Head of caudate nucleus (tissue), 42 donors: ENCODE measurements at regions not wholly inside any gene's neighbourhood (a gene's known extent, or its start where the extent isn't known, plus 50 kb on each side); places are given as distances from the start of the nearest gene placed in this dataset.

Experiments
- DNase-seq, 42 donors: peaks; one replicate each; pipeline versions ENCODE4 v3.0.0 to v3.0.0-alpha.2; 2020 to 2021; ENCODE audit warnings: mixed read lengths in 7 of 42
- intact Hi-C: fragments of 100-400 bp; cut with DNase I; formaldehyde crosslinking; loops from one replicate; pipeline ENCODE4 v1.15.0; 2022

DNA sequence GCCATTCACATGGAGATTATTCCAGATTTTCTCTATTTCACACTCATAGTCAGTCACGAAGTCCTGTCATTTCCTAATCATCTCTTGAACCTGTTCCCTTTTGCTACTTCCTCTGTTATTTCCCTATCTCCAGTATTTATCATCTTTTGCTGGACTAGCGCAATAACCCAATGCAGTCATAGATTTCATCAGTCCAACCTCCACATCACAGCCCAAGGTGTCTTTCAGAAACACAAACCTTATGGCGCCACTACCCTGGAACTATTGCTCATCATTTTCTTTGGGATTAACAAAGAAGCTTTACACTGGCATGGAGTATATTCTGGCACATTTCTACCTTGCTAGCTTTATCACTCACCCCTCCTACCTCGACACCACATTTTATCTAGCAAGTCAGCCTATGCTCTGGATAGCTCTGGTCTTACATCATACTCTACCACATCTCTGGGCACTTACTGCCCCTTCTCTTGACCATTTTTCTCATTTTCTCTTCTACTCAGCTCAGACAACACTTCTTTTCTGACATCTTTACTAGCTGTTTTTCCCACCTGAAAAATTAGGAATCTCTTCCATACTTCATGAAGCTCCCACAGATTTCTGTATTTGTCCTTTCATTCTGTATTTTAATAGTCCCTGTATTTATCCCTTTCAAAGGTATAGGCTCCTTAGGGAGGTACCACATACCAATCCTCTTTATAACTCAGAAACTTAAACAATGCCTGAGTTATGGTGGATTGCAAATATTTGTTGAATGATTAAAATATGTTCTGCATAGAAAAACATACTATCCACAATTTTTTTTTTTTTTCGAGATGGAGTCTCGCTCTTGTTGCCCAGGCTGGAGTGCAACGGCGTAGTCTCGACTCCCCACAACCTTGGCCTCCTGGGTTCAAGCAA is 534.7 kb downstream of the KLF12 start:
- intact Hi-C loops: no loop called here

DNA sequence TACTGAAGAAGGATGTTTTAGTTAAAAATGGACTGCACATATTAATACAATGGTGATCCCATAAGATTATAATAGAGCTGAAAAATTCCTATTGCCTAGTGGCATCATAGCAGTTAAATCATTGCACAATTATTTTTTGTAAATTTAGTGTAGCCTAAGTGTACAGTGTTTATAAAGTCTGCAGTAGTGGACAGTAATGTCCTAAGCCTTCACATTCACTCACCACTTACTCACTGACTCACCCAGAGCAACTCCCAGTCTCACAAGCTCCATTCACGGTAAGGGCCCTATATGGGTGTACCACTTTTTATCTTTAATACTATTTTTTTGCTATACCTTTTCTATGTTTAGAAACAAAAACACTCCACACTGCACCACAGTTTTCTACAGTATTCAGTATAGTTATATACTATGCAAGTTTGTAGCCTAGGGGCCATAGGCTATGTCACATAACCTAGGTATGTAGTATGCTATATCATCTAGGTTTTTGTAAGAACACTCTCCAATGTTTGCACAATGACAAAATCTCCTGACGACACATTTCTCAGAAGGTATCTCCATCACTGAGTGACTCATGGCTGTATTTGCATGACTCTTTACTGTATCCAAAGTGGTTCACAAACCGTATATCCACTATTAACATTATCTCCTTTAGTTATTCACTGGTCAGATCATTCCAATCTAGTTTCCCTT is 536.0 kb downstream of the KLF12 start:
- no peak for DNase-seq
- intact Hi-C loops: no loop called here

More for the DNA sequence above, 534.7 kb downstream of the KLF12 start:
- DNase-seq: no peak

DNA sequence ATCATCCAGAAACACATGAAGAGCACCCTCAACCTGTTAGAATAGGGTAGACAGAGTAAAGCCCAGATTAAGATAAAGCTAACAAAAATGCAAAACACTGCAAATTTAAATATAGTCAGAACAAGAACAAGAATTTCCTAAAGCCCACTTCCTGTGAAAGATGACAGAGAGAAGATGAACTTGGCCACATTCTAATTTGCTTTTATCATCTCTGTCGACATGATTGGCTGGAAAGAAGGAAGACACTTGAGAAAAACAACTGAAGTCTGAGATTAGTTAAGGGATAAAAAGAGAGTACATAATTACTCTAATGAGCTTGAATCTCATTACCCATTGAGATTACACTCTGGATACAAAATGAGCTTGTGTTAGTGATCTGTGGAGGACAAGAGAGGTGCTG is 537.6 kb downstream of the KLF5 start:
- intact Hi-C loops: no loop called here
- DNase-seq: no peak

DNA sequence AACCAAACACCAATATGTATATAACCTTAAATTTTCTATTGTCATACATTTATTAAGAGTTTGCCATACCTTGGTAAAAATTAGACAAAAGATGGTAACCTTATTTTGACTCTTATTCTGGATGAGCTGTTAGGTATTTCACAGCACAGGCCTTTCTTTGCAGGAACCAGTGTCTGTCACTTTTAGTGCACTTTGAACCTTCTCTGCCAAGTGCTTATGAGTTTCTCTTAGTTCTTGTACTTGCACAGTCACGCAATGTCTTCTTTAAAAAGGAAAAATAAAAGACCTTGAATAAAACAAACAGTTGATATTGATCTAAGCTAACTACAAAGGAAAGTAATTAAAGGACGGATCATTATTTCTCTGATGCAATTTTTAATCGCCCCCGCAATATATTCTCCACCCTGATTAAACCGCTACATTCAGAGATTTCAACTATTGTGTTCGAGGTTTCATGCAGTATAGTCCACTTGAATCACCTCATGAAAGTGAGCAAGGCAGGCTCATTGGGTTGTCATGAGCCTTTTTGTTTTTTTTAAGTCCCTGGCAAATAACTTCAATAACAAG is 534.5 kb downstream of the KLF5 start:
- intact Hi-C loops: no loop called here
- DNase-seq: no peak

- DNase-seq: no peak
- intact Hi-C loops: no loop called here
Measured at GRCh38 chr13:73591861-73592260, 533.1 kb downstream of the KLF5 start.

GRCh38 chr13:73590795-73591194 is 532.0 kb downstream of the KLF5 start:
- intact Hi-C loops: no loop called here
- no peak for DNase-seq

GRCh38 chr13:73585236-73585635 is 526.4 kb downstream of the KLF5 start:
- intact Hi-C loops: no loop called here

DNA sequence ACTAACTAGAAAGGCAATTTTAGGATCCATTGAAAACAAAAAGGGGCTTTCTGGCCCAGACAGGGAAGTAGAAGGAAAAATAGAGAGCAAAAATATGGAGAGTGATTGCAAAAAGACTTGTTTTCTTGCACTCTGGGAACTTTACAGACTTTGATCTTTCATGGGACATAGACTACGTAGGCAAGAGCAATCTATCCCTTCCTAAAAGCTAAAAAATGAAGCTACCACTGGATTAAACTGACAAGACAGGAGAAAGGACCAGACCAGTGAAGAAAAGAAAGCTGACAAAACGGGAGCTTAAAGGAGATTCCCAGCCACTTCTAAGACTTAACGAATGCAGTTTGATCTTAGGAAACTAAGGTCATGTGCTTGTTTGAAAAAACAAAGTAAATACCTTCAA is 524.5 kb downstream of the KLF5 start:
- intact Hi-C loops: no loop called here
- no peak for DNase-seq

More at GRCh38 chr13:73585236-73585635, 526.4 kb downstream of the KLF5 start:
- DNase-seq: no peak

- intact Hi-C loops: no loop called here
- no peak for DNase-seq
Measured at GRCh38 chr13:73580513-73581267, 521.9 kb downstream of the KLF5 start.

DNA sequence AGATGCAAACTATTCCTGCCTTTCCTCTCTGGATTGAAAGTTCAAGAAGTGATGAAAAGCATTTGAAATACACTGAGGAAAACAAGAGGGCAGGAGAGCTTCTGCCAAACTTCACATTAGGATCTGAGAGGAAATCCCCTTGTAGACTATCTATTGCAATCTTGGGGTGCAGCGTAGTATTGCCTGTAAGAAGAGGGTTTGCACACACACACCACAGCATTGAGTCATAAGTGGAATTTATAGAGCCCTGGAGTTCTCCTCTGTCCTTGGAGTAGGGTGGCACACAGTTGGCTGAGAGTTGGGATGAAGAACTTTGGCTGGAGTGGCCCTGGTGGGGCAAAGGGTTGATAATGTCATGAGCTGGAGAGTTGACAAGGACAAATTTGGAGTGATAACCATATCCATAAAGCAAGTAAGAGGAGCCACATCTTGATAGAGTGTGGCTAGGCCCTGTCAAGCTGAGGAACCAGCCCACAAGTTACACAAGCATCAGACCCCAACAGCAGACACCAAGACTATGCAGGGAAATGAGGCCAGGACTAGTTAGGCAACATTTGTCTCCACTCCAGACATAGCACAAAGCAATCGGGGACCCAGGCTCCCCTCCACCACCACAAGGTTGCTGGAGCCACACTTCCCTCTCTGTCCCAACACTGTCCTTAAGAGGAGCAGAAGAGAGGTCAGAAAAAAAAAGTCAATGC is 520.9 kb downstream of the KLF5 start:
- intact Hi-C loops: no loop called here
- no peak for DNase-seq

DNA sequence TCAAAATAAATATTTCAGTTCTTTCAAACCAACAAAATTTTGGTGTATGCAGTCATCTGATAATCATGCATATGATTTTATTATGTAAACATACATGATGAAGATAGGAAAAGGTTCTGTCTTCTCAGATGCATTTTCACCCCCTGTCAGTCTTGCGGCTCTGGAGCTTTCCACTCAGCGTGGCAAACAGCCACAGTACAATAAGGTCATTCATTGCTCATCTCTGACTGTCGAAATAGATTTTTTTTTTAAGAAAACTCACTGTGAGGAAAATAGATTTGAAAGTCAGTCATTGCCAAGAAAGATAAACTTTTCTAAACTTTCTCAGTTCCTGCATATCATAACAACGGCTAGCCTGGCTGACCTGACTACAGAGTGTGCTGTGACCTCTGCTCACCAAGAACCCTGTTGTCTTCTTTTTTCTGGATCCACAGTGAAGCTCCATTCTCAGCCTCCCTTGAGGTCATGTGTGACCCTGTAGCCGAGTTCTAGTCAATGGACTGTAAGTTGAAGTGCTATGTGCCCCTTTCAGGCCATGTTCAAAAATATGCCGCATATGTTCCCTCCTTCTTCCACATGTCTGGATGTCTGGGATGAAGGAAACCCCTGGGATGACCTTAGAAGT is 519.6 kb downstream of the KLF5 start:
- intact Hi-C loops: no loop called here
- DNase-seq: no peak

- intact Hi-C loops: no loop called here
- no peak for DNase-seq
Measured at GRCh38 chr13:73576291-73576690, 517.5 kb downstream of the KLF5 start.

- no peak for DNase-seq
- intact Hi-C loops: no loop called here
Measured at GRCh38 chr13:73572824-73573223, 514.0 kb downstream of the KLF5 start.

- DNase-seq: no peak
- intact Hi-C loops: no loop called here
Measured at GRCh38 chr13:73571376-73571775, 512.6 kb downstream of the KLF5 start.

DNA sequence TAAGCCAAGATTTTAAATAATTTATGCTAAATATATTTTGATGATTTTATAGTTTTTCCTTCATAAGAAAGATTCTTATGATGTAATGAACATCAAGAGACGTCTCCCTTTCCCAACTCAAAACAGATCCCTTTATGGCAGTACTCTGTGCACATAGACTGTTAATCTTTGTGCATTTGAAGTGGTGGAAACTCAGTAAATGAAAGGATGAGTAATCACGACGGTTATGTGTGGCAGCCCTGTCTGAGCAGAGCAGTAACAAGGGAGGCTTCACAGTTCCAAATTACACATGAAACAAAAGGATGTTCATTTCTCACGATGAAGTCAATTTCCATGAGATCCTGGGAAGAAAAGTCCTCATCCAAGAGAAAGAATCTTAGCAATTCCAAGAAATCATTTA is 498.1 kb downstream of the KLF5 start:
- DNase-seq: peak in 11 of 42 donors; percentile 12 to 56 (median 21)
- intact Hi-C loops: no loop called here

- intact Hi-C loops: no loop called here
Measured at GRCh38 chr13:73556128-73556527, 497.3 kb downstream of the KLF5 start.

DNA sequence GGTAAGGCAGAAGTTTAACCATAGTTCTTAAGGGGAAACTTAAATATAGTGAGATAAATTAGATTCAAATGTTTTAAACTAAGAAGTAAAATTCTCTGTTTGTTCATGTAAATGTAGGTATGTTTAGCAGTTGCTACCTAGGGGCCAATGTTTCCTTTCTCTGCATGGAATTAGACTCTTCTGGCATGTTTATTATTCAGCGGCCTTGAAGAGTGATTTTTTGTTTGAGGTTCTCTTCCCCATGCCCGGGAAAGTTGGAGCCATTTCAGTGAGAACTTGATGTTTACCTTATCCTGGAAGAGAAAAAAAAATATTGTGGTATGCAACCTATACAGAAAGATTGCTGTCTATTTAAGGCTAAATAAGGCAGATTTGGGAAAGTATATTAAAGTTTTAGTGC is 492.9 kb downstream of the KLF5 start:
- DNase-seq: no peak
- intact Hi-C loops: no loop called here

More at GRCh38 chr13:73556128-73556527, 497.3 kb downstream of the KLF5 start:
- no peak for DNase-seq

DNA sequence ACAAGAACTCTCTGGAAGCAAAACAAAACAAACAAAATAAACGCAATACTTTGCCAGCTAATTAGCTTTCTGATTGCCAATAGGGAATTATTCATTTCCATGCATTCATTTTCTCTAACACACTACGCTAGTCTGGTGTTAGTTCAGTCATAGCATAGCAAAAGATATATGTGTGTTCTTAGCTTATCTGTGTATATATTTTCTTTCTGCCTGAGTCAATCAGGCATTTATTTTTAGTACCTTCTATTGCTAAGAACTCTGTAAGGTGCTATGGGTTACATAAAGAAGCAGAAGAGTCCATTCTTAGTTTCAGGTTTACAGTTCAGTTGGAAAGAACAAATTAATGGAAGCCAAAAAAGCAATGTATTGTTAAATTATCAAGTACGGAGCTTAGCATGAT is 490.9 kb downstream of the KLF5 start:
- no peak for DNase-seq
- intact Hi-C loops: no loop called here
